Smooth muscle cell (in vitro differentiated cells): ENCODE measurements at regions not wholly inside any gene's neighbourhood (a gene's known extent, or its start where the extent isn't known, plus 50 kb on each side); places are given as distances from the start of the nearest gene placed in this dataset.

Experiments used
- DNase-seq: peaks from one replicate; lab custom pipeline; 2025; ENCODE audit not compliant: unreplicated experiment; lab: John Stamatoyannopoulos, UW
- H2AFZ ChIP-seq: fragments of 200-600 bp; sonication (generic); 2 replicates; pipeline ENCODE4 v1.6.0; 2016; ENCODE audit warnings: antibody characterized with exemption, low read depth, mild to moderate bottlenecking
- H3F3A ChIP-seq: fragments of 200-600 bp; sonication (generic); 2 replicates; pipeline ENCODE4 v1.6.0; 2017; ENCODE audit warnings: antibody characterized with exemption, low read depth
- H3K27ac ChIP-seq: fragments of 200-600 bp; sonication (generic); 2 replicates; pipeline ENCODE4 v1.5.1; 2016; ENCODE audit warnings: low read depth, mild to moderate bottlenecking
- H3K27me3 ChIP-seq: fragments of 200-600 bp; sonication (generic); 2 replicates; pipeline ENCODE4 v1.6.1; 2016; ENCODE audit warnings: low read depth, mild to moderate bottlenecking
- H3K36me3 ChIP-seq: fragments of 200-600 bp; sonication (generic); 2 replicates; pipeline ENCODE4 v1.5.1; 2016; ENCODE audit warnings: low read depth
- H3K4me1 ChIP-seq: fragments of 200-600 bp; sonication (generic); 2 replicates; pipeline ENCODE4 v1.5.1; 2016; ENCODE audit warnings: low read depth
- H3K4me2 ChIP-seq: fragments of 200-600 bp; sonication (generic); 2 replicates; pipeline ENCODE4 v1.6.0; 2016; ENCODE audit warnings: mild to moderate bottlenecking
- H3K4me3 ChIP-seq: fragments of 200-600 bp; sonication (generic); 2 replicates; pipeline ENCODE4 v1.5.1; 2016; ENCODE audit warnings: mild to moderate bottlenecking
- H3K79me2 ChIP-seq: fragments of 200-600 bp; sonication (generic); 2 replicates; pipeline ENCODE4 v1.6.0; 2016; ENCODE audit warnings: low read depth, mild to moderate bottlenecking
- H3K9ac ChIP-seq: fragments of 200-600 bp; sonication (generic); 2 replicates; pipeline ENCODE4 v1.6.0; 2016; ENCODE audit warnings: low read depth
- H3K9me3 ChIP-seq: fragments of 200-600 bp; sonication (generic); replicated peaks from 2 replicates; pipeline ENCODE4 v1.5.1; 2016; ENCODE audit warnings: low read depth
- H4K20me1 ChIP-seq: fragments of 200-600 bp; sonication (generic); 2 replicates; pipeline ENCODE4 v1.6.0; 2016; ENCODE audit warnings: low read depth
- WGBS: methylation state at CpG from one replicate; pipeline ENCODE4 v1.1.7; 2016; ENCODE audit warnings: low lambda C conversion rate; 5-methylcytosine and 5-hydroxymethylcytosine counted together
- TF ChIP-seq, protein P1 (sequence below): fragments of 200-600 bp; sonication (generic); IDR thresholded peaks from 2 replicates; pipeline ENCODE4 v1.5.1; 2017; ENCODE audit warnings: borderline replicate concordance, mild to moderate bottlenecking, antibody characterized with exemption; ENCODE audit not compliant: insufficient read depth, poor library complexity, severe bottlenecking

GRCh38 chr4:74649193-74649592, 145.1 kb downstream of the BTC start:
- DNase-seq: no peak
- no peaks in the 10 kb centered on the region for H4K20me1 ChIP-seq
- 100% methylated on average over 1 of the region's 1 CpG for WGBS
- no peaks in the 10 kb centered on the region for H3K9me3 ChIP-seq
- no peaks in the 10 kb centered on the region for H3K27me3 ChIP-seq
- no peak overlapping the region for H3K4me2 ChIP-seq
- no peaks in the 10 kb centered on the region for H3K4me1 ChIP-seq
- no peaks in the 10 kb centered on the region for H3K36me3 ChIP-seq
- no peak overlapping the region for H3K4me3 ChIP-seq
- H2AFZ ChIP-seq: no peak overlapping the region
- no peaks in the 10 kb centered on the region for H3K79me2 ChIP-seq
- no peak overlapping the region for H3K27ac ChIP-seq
- TF ChIP-seq, protein P1, sequence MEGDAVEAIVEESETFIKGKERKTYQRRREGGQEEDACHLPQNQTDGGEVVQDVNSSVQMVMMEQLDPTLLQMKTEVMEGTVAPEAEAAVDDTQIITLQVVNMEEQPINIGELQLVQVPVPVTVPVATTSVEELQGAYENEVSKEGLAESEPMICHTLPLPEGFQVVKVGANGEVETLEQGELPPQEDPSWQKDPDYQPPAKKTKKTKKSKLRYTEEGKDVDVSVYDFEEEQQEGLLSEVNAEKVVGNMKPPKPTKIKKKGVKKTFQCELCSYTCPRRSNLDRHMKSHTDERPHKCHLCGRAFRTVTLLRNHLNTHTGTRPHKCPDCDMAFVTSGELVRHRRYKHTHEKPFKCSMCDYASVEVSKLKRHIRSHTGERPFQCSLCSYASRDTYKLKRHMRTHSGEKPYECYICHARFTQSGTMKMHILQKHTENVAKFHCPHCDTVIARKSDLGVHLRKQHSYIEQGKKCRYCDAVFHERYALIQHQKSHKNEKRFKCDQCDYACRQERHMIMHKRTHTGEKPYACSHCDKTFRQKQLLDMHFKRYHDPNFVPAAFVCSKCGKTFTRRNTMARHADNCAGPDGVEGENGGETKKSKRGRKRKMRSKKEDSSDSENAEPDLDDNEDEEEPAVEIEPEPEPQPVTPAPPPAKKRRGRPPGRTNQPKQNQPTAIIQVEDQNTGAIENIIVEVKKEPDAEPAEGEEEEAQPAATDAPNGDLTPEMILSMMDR: no peak
- no peaks in the 10 kb centered on the region for H3F3A ChIP-seq
- H3K9ac ChIP-seq: no peak overlapping the region

DNA sequence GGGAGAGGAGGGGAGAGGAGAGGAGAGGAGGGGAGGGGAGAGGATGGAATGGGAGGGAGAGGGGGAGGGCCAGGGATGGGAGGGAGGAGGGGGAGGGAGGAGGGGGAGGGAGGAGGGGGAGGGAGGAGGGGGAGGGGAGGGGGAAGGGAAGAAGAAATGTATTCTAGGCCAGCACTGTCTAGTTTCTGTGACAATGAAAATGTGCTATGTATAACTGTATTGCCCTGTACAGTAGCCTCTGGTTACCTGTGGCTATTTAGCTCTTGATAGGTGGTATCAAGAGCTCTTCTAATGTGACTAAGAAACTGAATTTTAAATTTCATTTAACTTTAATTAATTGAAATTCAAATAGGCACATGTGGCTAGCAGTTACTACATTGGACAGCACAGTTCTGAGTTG, 143.1 kb downstream of the BTC start:
- no peak overlapping the region for H3K4me3 ChIP-seq
- no peaks in the 10 kb centered on the region for H3K79me2 ChIP-seq
- H3K4me1 ChIP-seq: no peaks in the 10 kb centered on the region
- H3K27ac ChIP-seq: no peak overlapping the region
- DNase-seq: no peak
- no peaks in the 10 kb centered on the region for H3K36me3 ChIP-seq
- TF ChIP-seq, protein P1: no peak
- H4K20me1 ChIP-seq: no peaks in the 10 kb centered on the region
- H3F3A ChIP-seq: no peaks in the 10 kb centered on the region
- H3K4me2 ChIP-seq: no peak overlapping the region
- no peaks in the 10 kb centered on the region for H3K9me3 ChIP-seq
- H3K9ac ChIP-seq: no peak overlapping the region
- no peaks in the 10 kb centered on the region for H3K27me3 ChIP-seq
- H2AFZ ChIP-seq: no peak overlapping the region

DNA sequence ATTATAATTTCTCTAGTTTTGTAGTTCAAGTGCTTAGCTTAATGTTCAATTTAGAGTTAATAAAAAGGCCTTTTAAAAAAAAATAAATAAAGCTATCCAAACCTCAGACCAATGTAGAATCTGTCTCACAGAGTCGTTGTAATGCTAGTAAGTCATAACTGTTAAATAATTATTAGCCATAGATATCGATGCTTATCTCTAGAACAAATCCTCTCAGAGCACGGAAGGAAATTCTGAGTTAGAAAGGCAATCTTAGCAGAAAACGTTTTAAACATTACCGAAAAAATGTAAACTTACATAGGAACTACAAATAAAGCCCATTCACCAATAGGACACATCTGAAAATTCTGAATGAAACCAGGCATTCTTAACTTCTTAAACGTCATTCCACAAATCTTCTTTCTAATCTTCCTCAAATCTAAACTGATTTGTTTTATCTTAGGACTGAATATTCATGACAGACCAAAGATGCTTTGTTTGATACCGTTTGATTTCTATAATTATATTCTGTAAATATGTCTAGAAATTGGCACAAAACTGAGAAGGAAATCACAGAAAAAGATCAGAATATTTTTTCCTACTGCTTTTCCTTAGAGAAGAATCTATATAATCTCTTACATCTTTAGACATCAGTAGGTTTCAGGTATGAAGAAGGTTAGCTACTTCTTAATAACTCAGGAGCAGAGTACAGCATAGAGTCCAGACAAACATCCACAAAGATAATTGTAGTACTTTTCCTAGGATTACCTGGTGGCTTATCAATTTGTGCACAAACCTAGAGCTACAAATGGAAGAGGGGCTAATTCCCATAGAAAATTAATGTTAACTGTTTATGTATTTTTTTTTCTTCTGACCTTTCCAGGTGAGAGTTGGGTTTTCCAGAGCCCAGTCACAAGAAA, 140.7 kb downstream of the BTC start:
- H3K27me3 ChIP-seq: no peaks in the 10 kb centered on the region
- H3K9me3 ChIP-seq: no peaks in the 10 kb centered on the region
- TF ChIP-seq, protein P1: no peak
- no peaks in the 10 kb centered on the region for H4K20me1 ChIP-seq
- H3K79me2 ChIP-seq: no peaks in the 10 kb centered on the region
- no peak for DNase-seq
- no peaks in the 10 kb centered on the region for H3F3A ChIP-seq
- no peak overlapping the region for H2AFZ ChIP-seq
- H3K36me3 ChIP-seq: no peaks in the 10 kb centered on the region
- no peak overlapping the region for H3K9ac ChIP-seq
- H3K4me1 ChIP-seq: no peaks in the 10 kb centered on the region
- H3K27ac ChIP-seq: peak overlapping the region; percentile 50
- no peak overlapping the region for H3K4me2 ChIP-seq
- H3K4me3 ChIP-seq: peak overlapping the region; percentile 12
- 85% methylated on average over 7 of the region's 7 CpGs for WGBS

GRCh38 chr4:74654230-74654681, 140.1 kb downstream of the BTC start:
- Histone ChIP-seq H3K36me3 (no peaks in the 10 kb centered on the region), H3K27ac (peak overlapping the region; percentile 50), H2AFZ (no peak overlapping the region), H3K9me3 (no peaks in the 10 kb centered on the region), H3K4me3 (no peak overlapping the region), H3K4me2 (no peak overlapping the region), H3K9ac (no peak overlapping the region), H4K20me1 (no peaks in the 10 kb centered on the region), H3K79me2 (no peaks in the 10 kb centered on the region), H3K27me3 (no peaks in the 10 kb centered on the region), H3K4me1 (no peaks in the 10 kb centered on the region), H3F3A (no peaks in the 10 kb centered on the region)
- TF ChIP-seq, protein P1: no peak
- DNase-seq: no peak
- 51% methylated on average over 8 of the region's 8 CpGs for WGBS
